ENCODE measurements at regions not wholly inside any gene's neighbourhood (a gene's known extent, or its start where the extent isn't known, plus 50 kb on each side); places are given as distances from the start of the nearest gene placed in this dataset.

GRCh38 chr9:108184941-108185340 is 670.8 kb downstream of the ACTL7B start:
- Histone ChIP-seq H2BK12ac (ENCODE audit: insufficient read length, low read depth, low read length) (no peak overlapping the region), H4K20me1 (ENCODE audit: control insufficient read depth, insufficient read depth, insufficient read length) (no peaks in the 10 kb centered on the region), H2AFZ (ENCODE audit: low read length) (no peak overlapping the region), H3T11ph (ENCODE audit: low read length) (no peak overlapping the region), H2BK15ac (ENCODE audit: low read depth, low read length) (no peak overlapping the region), H3K56ac (ENCODE audit: insufficient read length, low read depth, low read length) (no peak overlapping the region), H3K18ac (ENCODE audit: insufficient read length, low read depth, low read length) (no peak overlapping the region), H3K9me3 (ENCODE audit: control insufficient read depth, low read depth, low read length) (no peaks in the 10 kb centered on the region), H3K4ac (ENCODE audit: low read depth, low read length) (no peak overlapping the region), H3K9ac (ENCODE audit: extremely low read depth, insufficient read length, low read length) (no peak overlapping the region), H3K4me1 (ENCODE audit: insufficient read depth, low read length) (no peaks in the 10 kb centered on the region), H3K23me2 (ENCODE audit: insufficient read length, low read depth, low read length, poor library complexity, severe bottlenecking) (no peaks in the 10 kb centered on the region), H3K79me1 (ENCODE audit: insufficient read depth, low read depth, low read length, poor library complexity, severe bottlenecking) (no peaks in the 10 kb centered on the region), H2AK5ac (ENCODE audit: insufficient read length, low read length) (no peak overlapping the region), H3K27me3 (ENCODE audit: insufficient read depth, low read length) (no peaks in the 10 kb centered on the region), H3K23ac (ENCODE audit: insufficient read length, low read depth, low read length) (no peak overlapping the region), H4K8ac (replicated peaks; ENCODE audit: insufficient read length, low read depth, low read length) (no peak overlapping the region), H4K5ac (ENCODE audit: insufficient read length, low read depth, low read length) (no peak overlapping the region), H2BK120ac (ENCODE audit: low read depth, low read length, poor library complexity, severe bottlenecking) (no peak overlapping the region), H2BK5ac (ENCODE audit: insufficient read length, low read length) (no peak overlapping the region), H2BK20ac (ENCODE audit: low read depth, low read length, poor library complexity, severe bottlenecking) (no peak overlapping the region), H3K4me2 (ENCODE audit: insufficient read depth, insufficient read length, low read length) (no peak overlapping the region), H3K27ac (ENCODE audit: insufficient read length, low read depth, low read length) (no peak overlapping the region), H3K14ac (ENCODE audit: insufficient read depth, low read length) (no peak overlapping the region), H3K79me2 (ENCODE audit: insufficient read depth, low read length) (no peaks in the 10 kb centered on the region), H4K91ac (ENCODE audit: insufficient read length, low read depth, low read length) (no peak overlapping the region)
- TF ChIP-seq, protein P1, sequence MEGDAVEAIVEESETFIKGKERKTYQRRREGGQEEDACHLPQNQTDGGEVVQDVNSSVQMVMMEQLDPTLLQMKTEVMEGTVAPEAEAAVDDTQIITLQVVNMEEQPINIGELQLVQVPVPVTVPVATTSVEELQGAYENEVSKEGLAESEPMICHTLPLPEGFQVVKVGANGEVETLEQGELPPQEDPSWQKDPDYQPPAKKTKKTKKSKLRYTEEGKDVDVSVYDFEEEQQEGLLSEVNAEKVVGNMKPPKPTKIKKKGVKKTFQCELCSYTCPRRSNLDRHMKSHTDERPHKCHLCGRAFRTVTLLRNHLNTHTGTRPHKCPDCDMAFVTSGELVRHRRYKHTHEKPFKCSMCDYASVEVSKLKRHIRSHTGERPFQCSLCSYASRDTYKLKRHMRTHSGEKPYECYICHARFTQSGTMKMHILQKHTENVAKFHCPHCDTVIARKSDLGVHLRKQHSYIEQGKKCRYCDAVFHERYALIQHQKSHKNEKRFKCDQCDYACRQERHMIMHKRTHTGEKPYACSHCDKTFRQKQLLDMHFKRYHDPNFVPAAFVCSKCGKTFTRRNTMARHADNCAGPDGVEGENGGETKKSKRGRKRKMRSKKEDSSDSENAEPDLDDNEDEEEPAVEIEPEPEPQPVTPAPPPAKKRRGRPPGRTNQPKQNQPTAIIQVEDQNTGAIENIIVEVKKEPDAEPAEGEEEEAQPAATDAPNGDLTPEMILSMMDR (conservative IDR thresholded peaks at IDR 0.05): no peak
- no peak for DNase-seq
- H3K27me3 Mint-ChIP-seq (ENCODE audit: low read depth): peaks cover 2% of the 10 kb centered on the region; the same call in 1 of the 2 replicates
- no peaks in the 10 kb centered on the region for H3K9me3 Mint-ChIP-seq
- no peak overlapping the region for H3K4me3 Mint-ChIP-seq
- no peaks in the 10 kb centered on the region; a peak in 1 of 7 replicates for H3K36me3 Mint-ChIP-seq (ENCODE audit: insufficient read depth in 1 of 3, low read depth in 3 of 3)
- WGBS (ENCODE audit: extremely low coverage, insufficient read length, low lambda C conversion rate): no CpG with 5 or more reads among the region's 3 CpGs
- H3K4me1 Mint-ChIP-seq: peaks cover 8 to 12% of the 10 kb centered on the region in 2 experiments
- no peak overlapping the region for H3K27ac Mint-ChIP-seq
